SK-N-SH (cell line): ENCODE measurements at regions not wholly inside any gene's neighbourhood (a gene's known extent, or its start where the extent isn't known, plus 50 kb on each side); places are given as distances from the start of the nearest gene placed in this dataset.
A peak's percentile ranks its signal among the peaks of the same experiment; 100 is the strongest.

ENCODE experiments used
- CTCF ChIA-PET: fragments of 300-600, 350-600 bp; formaldehyde crosslinking; extraction: SDS; loops from one replicate; lab custom pipeline; 2021; lab: Yijun Ruan, JAX
- POLR2A ChIA-PET: fragments of 350-600 bp; sonication (Branson Sonifier 250); formaldehyde crosslinking; extraction: SDS; loops from one replicate; lab custom pipeline; 2020; ENCODE audit warnings: antibody characterized with exemption, inconsistent platforms; lab: Yijun Ruan, JAX
- DNase-seq: peaks from one replicate; pipeline ENCODE4 v3.0.0; 2012
- H2AFZ ChIP-seq: fragments of 200-600 bp; sonication (generic); 2 replicates; pipeline ENCODE4 v1.8.1; 2016; ENCODE audit warnings: antibody characterized with exemption, mild to moderate bottlenecking, low read depth
- H3F3A ChIP-seq: fragments of 200-600 bp; sonication (generic); replicated peaks from 2 replicates; pipeline ENCODE3; 2016; ENCODE audit warnings: antibody characterized with exemption, mild to moderate bottlenecking; ENCODE audit not compliant: insufficient read depth
- H3K27ac ChIP-seq, 2 experiments: fragments of 200-500 bp in 1 of 2; fragments of 200-600 bp in 1 of 2; sonication (Bioruptor generic) in 1 of 2; sonication (generic), shearing (Covaris generic) in 1 of 2; 2 replicates each; pipeline versions ENCODE4 v1.5.1 to v1.6.1; 2014 to 2016; ENCODE audit warnings: low read depth in 2 of 2, inconsistent platforms in 1 of 2, low read length in 1 of 2, mild to moderate bottlenecking in 1 of 2, mixed read lengths in 1 of 2
- H3K27me3 ChIP-seq: fragments of 200-600 bp; sonication (generic), shearing (Covaris generic); 2 replicates; pipeline ENCODE4 v1.6.1; 2016; ENCODE audit warnings: mixed run types; ENCODE audit not compliant: insufficient read depth
- H3K36me3 ChIP-seq, 2 experiments: fragments of 200-500 bp in 1 of 2; fragments of 200-600 bp in 1 of 2; sonication (Bioruptor generic) in 1 of 2; sonication (generic) in 1 of 2; replicated peaks in 1 of 2; 2 replicates each; pipeline versions ENCODE3 to v1.5.1; 2014 to 2016; ENCODE audit warnings: low read length in 1 of 2, mild to moderate bottlenecking in 1 of 2; ENCODE audit not compliant: insufficient read depth in 2 of 2, control insufficient read depth in 1 of 2
- H3K4me1 ChIP-seq, 2 experiments: fragments of 200-500 bp in 1 of 2; fragments of 200-600 bp in 1 of 2; sonication (Bioruptor generic) in 1 of 2; sonication (generic), shearing (Covaris generic) in 1 of 2; 2 replicates each; pipeline versions ENCODE4 v1.5.1 to v1.6.1; 2014 to 2016; ENCODE audit warnings: low read depth in 1 of 2, low read length in 1 of 2, mixed run types in 1 of 2; ENCODE audit not compliant: insufficient read depth in 2 of 2, control insufficient read depth in 1 of 2
- H3K4me2 ChIP-seq: fragments of 200-600 bp; sonication (generic), shearing (Covaris generic); 2 replicates; pipeline ENCODE4 v1.6.1; 2017; ENCODE audit warnings: mixed run types
- H3K4me3 ChIP-seq, 2 experiments: fragments of 200-500 bp in 1 of 2; fragments of 200-600 bp in 1 of 2; sonication (Bioruptor generic) in 1 of 2; sonication (generic), shearing (Covaris generic) in 1 of 2; 2 replicates each; pipeline versions ENCODE4 v1.5.1 to v1.8.1; 2014 to 2016; ENCODE audit warnings: low read depth in 2 of 2, inconsistent platforms in 1 of 2, low read length in 1 of 2, mild to moderate bottlenecking in 1 of 2, mixed read lengths in 1 of 2, moderate library complexity in 1 of 2
- H3K79me2 ChIP-seq: fragments of 200-600 bp; sonication (generic); 2 replicates; pipeline ENCODE4 v1.8.1; 2017; ENCODE audit warnings: mild to moderate bottlenecking; ENCODE audit not compliant: insufficient read depth
- H3K9ac ChIP-seq: fragments of 200-600 bp; sonication (generic); 2 replicates; pipeline ENCODE4 v1.6.1; 2017; ENCODE audit warnings: mixed run types
- H3K9me2 ChIP-seq: fragments of 200-600 bp; sonication (generic); 2 replicates; pipeline ENCODE4 v1.6.1; 2017; ENCODE audit warnings: mixed run types
- H3K9me3 ChIP-seq: fragments of 200-600 bp; sonication (generic); 2 replicates; pipeline ENCODE4 v1.6.1; 2017; ENCODE audit warnings: mixed run types, mild to moderate bottlenecking, moderate library complexity
- H4K20me1 ChIP-seq: fragments of 200-600 bp; sonication (generic); 2 replicates; pipeline ENCODE4 v1.6.1; 2017; ENCODE audit warnings: mild to moderate bottlenecking, mixed run types; ENCODE audit not compliant: insufficient read depth
- CHD2 ChIP-seq: fragments of 150-350 bp; IDR thresholded peaks from 2 replicates; pipeline ENCODE4 v1.6.1; 2018; ENCODE audit warnings: low read length; ENCODE audit not compliant: partially characterized antibody
- ELF1 ChIP-seq: IDR thresholded peaks from 2 replicates; pipeline ENCODE4 v1.4.0; 2012
- EP300 ChIP-seq, 2 experiments: IDR thresholded peaks; 2 replicates each; pipeline versions ENCODE4 v1.4.0 to v1.6.1; 2012; ENCODE audit warnings: borderline replicate concordance in 1 of 2, low read depth in 1 of 2, low read length in 1 of 2
- FOSL2 ChIP-seq: IDR thresholded peaks from 2 replicates; pipeline ENCODE4 v1.4.0; 2012; ENCODE audit warnings: low read depth, mild to moderate bottlenecking, moderate library complexity, borderline replicate concordance
- FOXJ3 ChIP-seq: sonication (generic); formaldehyde crosslinking; IDR thresholded peaks from 2 replicates; pipeline ENCODE4 v1.5.1; 2020; ENCODE audit warnings: mild to moderate bottlenecking, missing genetic modification reagents
- GABPA ChIP-seq: IDR thresholded peaks from 2 replicates; pipeline ENCODE4 v1.4.0; 2012; ENCODE audit warnings: low read depth, mild to moderate bottlenecking
- JUND ChIP-seq: IDR thresholded peaks from 2 replicates; pipeline ENCODE4 v1.4.0; 2012
- MEF2A ChIP-seq: IDR thresholded peaks from 2 replicates; pipeline ENCODE4 v1.4.0; 2012; ENCODE audit warnings: low read depth, borderline replicate concordance
- MXI1 ChIP-seq: IDR thresholded peaks from 2 replicates; pipeline ENCODE4 v1.6.1; 2012; ENCODE audit warnings: mild to moderate bottlenecking, low read depth, low read length, improper control_type of control experiment
- NFIC ChIP-seq: IDR thresholded peaks from 2 replicates; pipeline ENCODE4 v1.4.0; 2012; ENCODE audit warnings: borderline replicate concordance
- RCOR1 ChIP-seq: fragments of 150-350 bp; IDR thresholded peaks from 2 replicates; pipeline ENCODE4 v1.6.1; 2017; ENCODE audit warnings: antibody characterized with exemption, low read length
- RFX5 ChIP-seq: IDR thresholded peaks from 2 replicates; pipeline ENCODE4 v1.6.1; 2012; ENCODE audit warnings: mild to moderate bottlenecking, improper control_type of control experiment, low read length
- SIN3A ChIP-seq: IDR thresholded peaks from 2 replicates; pipeline ENCODE4 v1.6.1; 2012; ENCODE audit warnings: low read depth, mild to moderate bottlenecking, low read length, moderate library complexity, borderline replicate concordance
- TAF1 ChIP-seq: IDR thresholded peaks from 2 replicates; pipeline ENCODE4 v1.6.1; 2012; ENCODE audit warnings: low read depth, mild to moderate bottlenecking, low read length, moderate library complexity, borderline replicate concordance
- YY1 ChIP-seq: IDR thresholded peaks from 2 replicates; pipeline ENCODE4 v1.4.0; 2012; ENCODE audit warnings: low read depth, mild to moderate bottlenecking
- WGBS: methylation state at CpG from one replicate; pipeline ENCODE4 v1.1.6; 2017; ENCODE audit warnings: low lambda C conversion rate; 5-methylcytosine and 5-hydroxymethylcytosine counted together
- TF ChIP-seq, protein P1 (sequence below): fragments of 200-600 bp; sonication (generic); IDR thresholded peaks from 2 replicates; pipeline ENCODE4 v1.6.1; 2017; ENCODE audit warnings: antibody characterized with exemption, mild to moderate bottlenecking, moderate library complexity
- TF ChIP-seq, protein P2 (sequence below): IDR thresholded peaks from 2 replicates; pipeline ENCODE4 v1.6.1; 2012; ENCODE audit warnings: mild to moderate bottlenecking, low read depth, low read length, moderate library complexity
- TF ChIP-seq, protein P3 (sequence below): fragments of 150-350 bp; IDR thresholded peaks from 2 replicates; pipeline ENCODE4 v1.6.1; 2017; ENCODE audit warnings: antibody characterized with exemption, low read length, low read depth, borderline replicate concordance

DNA sequence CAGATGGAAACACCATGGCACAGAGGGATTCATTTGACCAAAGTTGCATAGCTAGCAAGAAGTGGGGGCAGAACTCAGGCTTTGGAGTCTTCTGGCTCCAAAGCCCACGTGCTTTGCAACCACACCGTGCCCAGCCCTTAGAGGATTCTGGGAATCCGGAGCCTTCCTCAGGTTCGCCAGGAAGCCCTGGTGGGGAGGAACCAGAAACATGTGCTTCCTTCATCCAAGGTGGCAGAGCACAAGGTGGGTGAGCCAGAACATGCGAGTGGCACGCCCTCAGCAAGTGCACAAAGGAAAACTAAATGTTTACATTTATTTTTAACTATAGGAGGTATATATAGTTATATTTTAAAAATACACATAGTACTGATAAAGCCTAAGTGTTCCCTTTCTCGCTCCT, 151.9 kb upstream of the NECTIN1 start (continued):
- TF ChIP-seq, protein P1, sequence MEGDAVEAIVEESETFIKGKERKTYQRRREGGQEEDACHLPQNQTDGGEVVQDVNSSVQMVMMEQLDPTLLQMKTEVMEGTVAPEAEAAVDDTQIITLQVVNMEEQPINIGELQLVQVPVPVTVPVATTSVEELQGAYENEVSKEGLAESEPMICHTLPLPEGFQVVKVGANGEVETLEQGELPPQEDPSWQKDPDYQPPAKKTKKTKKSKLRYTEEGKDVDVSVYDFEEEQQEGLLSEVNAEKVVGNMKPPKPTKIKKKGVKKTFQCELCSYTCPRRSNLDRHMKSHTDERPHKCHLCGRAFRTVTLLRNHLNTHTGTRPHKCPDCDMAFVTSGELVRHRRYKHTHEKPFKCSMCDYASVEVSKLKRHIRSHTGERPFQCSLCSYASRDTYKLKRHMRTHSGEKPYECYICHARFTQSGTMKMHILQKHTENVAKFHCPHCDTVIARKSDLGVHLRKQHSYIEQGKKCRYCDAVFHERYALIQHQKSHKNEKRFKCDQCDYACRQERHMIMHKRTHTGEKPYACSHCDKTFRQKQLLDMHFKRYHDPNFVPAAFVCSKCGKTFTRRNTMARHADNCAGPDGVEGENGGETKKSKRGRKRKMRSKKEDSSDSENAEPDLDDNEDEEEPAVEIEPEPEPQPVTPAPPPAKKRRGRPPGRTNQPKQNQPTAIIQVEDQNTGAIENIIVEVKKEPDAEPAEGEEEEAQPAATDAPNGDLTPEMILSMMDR: no peak
- TF ChIP-seq MEF2A (no peak), MXI1 (no peak), CHD2 (no peak), SIN3A (no peak)

DNA sequence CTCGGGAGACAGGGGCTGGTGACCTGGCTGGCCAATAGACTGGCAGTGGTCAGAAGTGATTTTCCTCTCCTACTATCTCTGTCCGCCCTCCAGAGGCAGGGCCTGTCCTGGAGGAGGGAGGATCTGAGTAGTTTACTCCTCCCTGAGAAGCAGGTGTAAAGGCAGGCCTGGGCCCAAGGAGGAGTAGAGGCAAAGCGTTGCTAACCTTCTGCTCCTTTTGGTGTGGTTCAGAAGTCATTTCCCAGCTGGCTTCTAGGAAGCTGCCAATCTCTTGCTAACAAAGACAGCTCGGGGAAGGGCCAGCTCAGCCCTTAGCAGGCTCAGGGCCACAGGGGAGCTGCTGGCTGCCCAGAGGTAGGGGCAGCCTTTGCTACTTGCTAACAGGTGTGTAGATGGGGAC, 151.1 kb upstream of the NECTIN1 start:
- Histone ChIP-seq H4K20me1 (no peaks in the 10 kb centered on the region), H3K79me2 (no peaks in the 10 kb centered on the region), H3K27ac (peak overlapping the region in 1 of 2 experiments; percentile 1; a peak in 1 of 4 replicates), H2AFZ (no peak overlapping the region), H3K36me3 (no peaks in the 10 kb centered on the region), H3K9me3 (no peaks in the 10 kb centered on the region), H3K9ac (no peak overlapping the region), H3K9me2 (no peaks in the 10 kb centered on the region), H3F3A (no peaks in the 10 kb centered on the region), H3K4me2 (no peak overlapping the region), H3K4me3 (no peak overlapping the region), H3K4me1 (peaks cover 0 to 42% of the 10 kb centered on the region in 2 experiments; a peak in 2 of 4 replicates), H3K27me3 (no peaks in the 10 kb centered on the region)
- DNase-seq: no peak
- WGBS: 22% methylated on average over 3 of the region's 4 CpGs
- TF ChIP-seq ELF1: no peak
- TF ChIP-seq TAF1: no peak
- TF ChIP-seq FOXJ3 (CRISPR knock-in tag): no peak
- no peak for TF ChIP-seq EP300 (IDR thresholded peaks at IDR 0.05; ENCODE audit: borderline replicate concordance in 1 of 2, low read depth in 1 of 2, low read length in 1 of 2)
- TF ChIP-seq RFX5: no peak
- TF ChIP-seq NFIC: no peak
- no peak for TF ChIP-seq MXI1
- TF ChIP-seq, protein P2, sequence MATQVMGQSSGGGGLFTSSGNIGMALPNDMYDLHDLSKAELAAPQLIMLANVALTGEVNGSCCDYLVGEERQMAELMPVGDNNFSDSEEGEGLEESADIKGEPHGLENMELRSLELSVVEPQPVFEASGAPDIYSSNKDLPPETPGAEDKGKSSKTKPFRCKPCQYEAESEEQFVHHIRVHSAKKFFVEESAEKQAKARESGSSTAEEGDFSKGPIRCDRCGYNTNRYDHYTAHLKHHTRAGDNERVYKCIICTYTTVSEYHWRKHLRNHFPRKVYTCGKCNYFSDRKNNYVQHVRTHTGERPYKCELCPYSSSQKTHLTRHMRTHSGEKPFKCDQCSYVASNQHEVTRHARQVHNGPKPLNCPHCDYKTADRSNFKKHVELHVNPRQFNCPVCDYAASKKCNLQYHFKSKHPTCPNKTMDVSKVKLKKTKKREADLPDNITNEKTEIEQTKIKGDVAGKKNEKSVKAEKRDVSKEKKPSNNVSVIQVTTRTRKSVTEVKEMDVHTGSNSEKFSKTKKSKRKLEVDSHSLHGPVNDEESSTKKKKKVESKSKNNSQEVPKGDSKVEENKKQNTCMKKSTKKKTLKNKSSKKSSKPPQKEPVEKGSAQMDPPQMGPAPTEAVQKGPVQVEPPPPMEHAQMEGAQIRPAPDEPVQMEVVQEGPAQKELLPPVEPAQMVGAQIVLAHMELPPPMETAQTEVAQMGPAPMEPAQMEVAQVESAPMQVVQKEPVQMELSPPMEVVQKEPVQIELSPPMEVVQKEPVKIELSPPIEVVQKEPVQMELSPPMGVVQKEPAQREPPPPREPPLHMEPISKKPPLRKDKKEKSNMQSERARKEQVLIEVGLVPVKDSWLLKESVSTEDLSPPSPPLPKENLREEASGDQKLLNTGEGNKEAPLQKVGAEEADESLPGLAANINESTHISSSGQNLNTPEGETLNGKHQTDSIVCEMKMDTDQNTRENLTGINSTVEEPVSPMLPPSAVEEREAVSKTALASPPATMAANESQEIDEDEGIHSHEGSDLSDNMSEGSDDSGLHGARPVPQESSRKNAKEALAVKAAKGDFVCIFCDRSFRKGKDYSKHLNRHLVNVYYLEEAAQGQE: no peak
- TF ChIP-seq, protein P3, sequence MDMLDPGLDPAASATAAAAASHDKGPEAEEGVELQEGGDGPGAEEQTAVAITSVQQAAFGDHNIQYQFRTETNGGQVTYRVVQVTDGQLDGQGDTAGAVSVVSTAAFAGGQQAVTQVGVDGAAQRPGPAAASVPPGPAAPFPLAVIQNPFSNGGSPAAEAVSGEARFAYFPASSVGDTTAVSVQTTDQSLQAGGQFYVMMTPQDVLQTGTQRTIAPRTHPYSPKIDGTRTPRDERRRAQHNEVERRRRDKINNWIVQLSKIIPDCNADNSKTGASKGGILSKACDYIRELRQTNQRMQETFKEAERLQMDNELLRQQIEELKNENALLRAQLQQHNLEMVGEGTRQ: no peak
- TF ChIP-seq JUND: no peak
- TF ChIP-seq RCOR1: no peak
- no peak for TF ChIP-seq GABPA
- no peak for TF ChIP-seq YY1
- TF ChIP-seq FOSL2: no peak
- ChIA-PET POLR2A (interaction anchor here (0.5 to 1.3 kb wide), 3 partner anchors 10 to 137 kb away, joined by 3 to 7 read pairs (median 3); no protein-coding TSS in a partner anchor), CTCF (interaction anchor here (1.1 to 1.5 kb wide), 2 partner anchors 22 to 151 kb away, joined by 4 read pairs; partner anchors contain the start of gene NECTIN1)
